Femur (tissue), 1 donor: ENCODE measurements at regions not wholly inside any gene's neighbourhood (a gene's known extent, or its start where the extent isn't known, plus 50 kb on each side); places are given as distances from the start of the nearest gene placed in this dataset.

Source experiments
- DNase-seq: peaks from one replicate; pipeline ENCODE4 v3.0.0-alpha.2; 2017

GRCh38 chr17:74097450-74098135 lies 105.9 kb upstream of the RPL38 start:
- no peak for DNase-seq

GRCh38 chr17:74098136-74099024 lies 105.1 kb upstream of the RPL38 start:
- DNase-seq = no peak

- DNase-seq = no peak
Measured at GRCh38 chr17:74099442-74100340, 103.8 kb upstream of the RPL38 start.

GRCh38 chr17:74104921-74105320 lies 98.6 kb upstream of the RPL38 start:
- DNase-seq = no peak

GRCh38 chr17:74107107-74107506 lies 96.4 kb upstream of the RPL38 start:
- DNase-seq = no peak

- no peak for DNase-seq
Measured at GRCh38 chr17:74108126-74108705, 95.3 kb upstream of the RPL38 start.

- no peak for DNase-seq
Measured at GRCh38 chr17:74110467-74110866, 93.0 kb upstream of the RPL38 start.

- DNase-seq = no peak
Measured at GRCh38 chr17:74113326-74113725, 90.2 kb upstream of the RPL38 start.

- no peak for DNase-seq
Measured at GRCh38 chr17:74113952-74114351, 89.5 kb upstream of the RPL38 start.

GRCh38 chr17:74114881-74115470 lies 88.5 kb upstream of the RPL38 start:
- DNase-seq = no peak

GRCh38 chr17:74115586-74115985 lies 87.9 kb upstream of the RPL38 start:
- no peak for DNase-seq

- no peak for DNase-seq
Measured at GRCh38 chr17:74116087-74116717, 87.3 kb upstream of the RPL38 start.

- no peak for DNase-seq
Measured at GRCh38 chr17:74117087-74117698, 86.3 kb upstream of the RPL38 start.

- DNase-seq = no peak
Measured at GRCh38 chr17:74117999-74118421, 85.5 kb upstream of the RPL38 start.

- peak; percentile 53 for DNase-seq
Measured at GRCh38 chr17:74118504-74118903, 85.0 kb upstream of the RPL38 start.

GRCh38 chr17:74119049-74119580 lies 84.4 kb upstream of the RPL38 start:
- no peak for DNase-seq

- no peak for DNase-seq
Measured at GRCh38 chr17:74119965-74120364, 83.5 kb upstream of the RPL38 start.

- DNase-seq = no peak
Measured at GRCh38 chr17:74123350-74123749, 80.1 kb upstream of the RPL38 start.

GRCh38 chr17:74123866-74124444 lies 79.5 kb upstream of the RPL38 start:
- no peak for DNase-seq

GRCh38 chr17:74125156-74125555 lies 78.3 kb upstream of the RPL38 start:
- DNase-seq = no peak
